GM23338 (cell line): ENCODE measurements at regions not wholly inside any gene's neighbourhood (a gene's known extent, or its start where the extent isn't known, plus 50 kb on each side); places are given as distances from the start of the nearest gene placed in this dataset.

Experiments
- ATAC-seq: fragments of 200-7000 bp; cut with Tn5 transposase; 3 replicates; pipeline ENCODE4 v1.9.1; 2020
- DNase-seq: peaks from one replicate; pipeline ENCODE4 v3.0.0-alpha.2; 2015; ENCODE audit warnings: low spot score
- H2AFZ ChIP-seq: fragments of 200-600 bp; sonication (generic); 2 replicates; pipeline ENCODE4 v1.8.0; 2016; ENCODE audit warnings: antibody characterized with exemption, mild to moderate bottlenecking, moderate library complexity
- H3F3A ChIP-seq: fragments of 200-600 bp; sonication (generic); replicated peaks from 2 replicates; pipeline ENCODE4 v1.8.0; 2017; ENCODE audit warnings: antibody characterized with exemption, mixed run types, low read depth
- H3K27ac ChIP-seq: fragments of 200-600 bp; sonication (generic); 2 replicates; pipeline ENCODE4 v1.6.1; 2016; ENCODE audit warnings: low read depth
- H3K27me3 ChIP-seq: fragments of 200-600 bp; sonication (generic); 2 replicates; pipeline ENCODE4 v1.8.0; 2016; ENCODE audit warnings: mild to moderate bottlenecking, mixed run types, moderate library complexity; ENCODE audit not compliant: insufficient read depth
- H3K36me3 ChIP-seq: fragments of 200-600 bp; sonication (generic); 2 replicates; pipeline ENCODE4 v1.8.0; 2016; ENCODE audit warnings: mild to moderate bottlenecking; ENCODE audit not compliant: insufficient read depth
- H3K4me1 ChIP-seq: fragments of 200-600 bp; sonication (generic); 2 replicates; pipeline ENCODE4 v1.8.0; 2016; ENCODE audit warnings: mild to moderate bottlenecking, moderate library complexity; ENCODE audit not compliant: insufficient read depth
- H3K4me2 ChIP-seq: fragments of 200-600 bp; sonication (generic); 2 replicates; pipeline ENCODE4 v1.7.1; 2017; ENCODE audit warnings: mixed run types
- H3K4me3 ChIP-seq: fragments of 200-600 bp; sonication (generic); 2 replicates; pipeline ENCODE4 v1.6.1; 2016; ENCODE audit warnings: mixed run types
- H3K79me2 ChIP-seq: fragments of 200-600 bp; sonication (generic); replicated peaks from 2 replicates; pipeline ENCODE4 v1.8.0; 2017; ENCODE audit warnings: mild to moderate bottlenecking; ENCODE audit not compliant: insufficient read depth
- H3K9me2 ChIP-seq: fragments of 200-600 bp; sonication (generic); 2 replicates; pipeline ENCODE4 v1.8.0; 2017; ENCODE audit not compliant: insufficient read depth
- H4K20me1 ChIP-seq: fragments of 200-600 bp; sonication (generic); replicated peaks from 2 replicates; pipeline ENCODE4 v1.8.0; 2017; ENCODE audit warnings: mild to moderate bottlenecking; ENCODE audit not compliant: insufficient read depth
- H3K27ac Mint-ChIP-seq: 2 replicates; pipeline ENCODE4 v1.8.0; 2020; ENCODE audit warnings: inconsistent platforms, mild to moderate bottlenecking, moderate library complexity, mixed read lengths
- H3K27me3 Mint-ChIP-seq: 3 replicates; pipeline ENCODE4 v1.8.0; 2022; ENCODE audit warnings: low read depth, mild to moderate bottlenecking, moderate library complexity, mixed read lengths, inconsistent platforms; ENCODE audit not compliant: insufficient read depth, poor library complexity
- H3K36me3 Mint-ChIP-seq: 3 replicates; pipeline ENCODE4 v1.8.0; 2021; ENCODE audit warnings: low read depth, mild to moderate bottlenecking, inconsistent platforms, moderate library complexity, mixed read lengths
- H3K4me1 Mint-ChIP-seq: 3 replicates; pipeline ENCODE4 v1.8.0; 2020; ENCODE audit warnings: mild to moderate bottlenecking, inconsistent platforms, mixed read lengths
- H3K4me3 Mint-ChIP-seq: 3 replicates; pipeline ENCODE4 v1.8.0; 2021; ENCODE audit warnings: moderate library complexity, mild to moderate bottlenecking, inconsistent platforms, mixed read lengths
- H3K9me3 Mint-ChIP-seq: 3 replicates; pipeline ENCODE4 v1.8.0; 2020; ENCODE audit warnings: moderate library complexity, mild to moderate bottlenecking, inconsistent platforms, mixed read lengths
- CREB1 ChIP-seq: fragments of 250-450 bp; sonication (Bioruptor Pico); IDR thresholded peaks from 2 replicates; pipeline ENCODE4 v1.5.0; 2020; ENCODE audit warnings: low read depth, mild to moderate bottlenecking, moderate library complexity
- EZH2phosphoT487 ChIP-seq: fragments of 200-600 bp; sonication (generic); IDR thresholded peaks from one replicate; pipeline ENCODE4 v1.8.1; 2018; ENCODE audit warnings: antibody characterized with exemption; ENCODE audit not compliant: unreplicated experiment
- JUNB ChIP-seq: IDR thresholded peaks from one replicate; pipeline ENCODE4 v1.6.1; 2016; ENCODE audit warnings: antibody characterized with exemption; ENCODE audit not compliant: unreplicated experiment
- NANOG ChIP-seq: IDR thresholded peaks from 2 replicates; pipeline ENCODE4 v1.6.1; 2016; ENCODE audit warnings: antibody characterized with exemption, borderline replicate concordance
- POLR2AphosphoS5 ChIP-seq: IDR thresholded peaks from 2 replicates; pipeline ENCODE4 v1.6.1; 2016; ENCODE audit warnings: antibody characterized with exemption, low read depth
- STAT1 ChIP-seq: IDR thresholded peaks from one replicate; pipeline ENCODE4 v1.6.1; 2016; ENCODE audit warnings: antibody characterized with exemption; ENCODE audit not compliant: unreplicated experiment
- TF ChIP-seq, protein P1 (sequence below), 2 experiments: fragments of 200-600 bp in 1 of 2; sonication (generic) in 1 of 2; conservative IDR thresholded peaks; 2 replicates each; pipeline versions ENCODE4 v1.5.1 to v1.6.1; 2016 to 2017; ENCODE audit warnings: antibody characterized with exemption in 2 of 2, low read depth in 2 of 2, mild to moderate bottlenecking in 2 of 2, moderate library complexity in 1 of 2
- TF ChIP-seq, protein P2 (sequence below): IDR thresholded peaks from 2 replicates; pipeline ENCODE4 v1.6.1; 2016; ENCODE audit warnings: antibody characterized with exemption
- TF ChIP-seq, protein P3 (sequence below): fragments of 250-450 bp; sonication (Bioruptor Pico); IDR thresholded peaks from 2 replicates; pipeline ENCODE4 v1.5.0; 2020; ENCODE audit warnings: mild to moderate bottlenecking, moderate library complexity

DNA sequence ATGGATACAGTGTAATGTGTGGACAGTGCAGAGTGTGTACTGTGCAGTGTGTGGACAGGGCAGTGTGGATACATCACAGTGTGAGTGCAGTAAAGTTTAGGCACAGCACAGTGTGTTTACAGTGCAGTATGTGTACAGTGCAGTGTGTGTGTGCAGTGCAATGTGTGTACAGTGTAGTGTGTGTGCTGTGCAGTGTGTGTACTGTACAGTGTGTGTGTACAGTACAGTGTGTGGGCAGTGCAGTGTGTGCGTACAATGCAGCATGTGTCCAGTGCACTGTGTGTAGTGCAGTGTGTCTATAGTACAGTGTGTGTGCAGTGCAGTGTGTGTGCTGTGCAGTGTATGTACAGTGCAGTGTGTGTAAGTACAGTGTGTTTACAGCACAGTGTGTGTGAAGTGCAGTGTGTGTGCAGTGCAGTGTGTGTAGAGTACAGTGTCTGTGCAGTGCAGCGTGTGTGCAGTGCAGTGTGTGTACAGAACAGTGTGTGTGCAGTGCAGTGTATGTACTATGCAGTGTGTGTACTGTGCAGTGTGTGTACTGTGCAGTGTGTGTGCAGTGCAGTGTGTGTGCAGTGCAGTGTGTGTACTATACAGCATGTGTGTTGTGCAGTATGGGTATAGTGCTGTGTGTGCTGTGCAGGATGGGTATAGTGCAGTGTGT is 385.2 kb downstream of the KIF16B start:
- Histone ChIP-seq H3K9me2 (peaks cover 12% of the 10 kb centered on the region), H3K4me1 (no peaks in the 10 kb centered on the region), H3K79me2 (no peaks in the 10 kb centered on the region), H2AFZ (no peak overlapping the region), H3K27me3 (no peaks in the 10 kb centered on the region), H3F3A (no peaks in the 10 kb centered on the region), H3K4me3 (no peak overlapping the region), H4K20me1 (no peaks in the 10 kb centered on the region), H3K27ac (no peak overlapping the region), H3K4me2 (no peak overlapping the region), H3K36me3 (no peaks in the 10 kb centered on the region)
- H3K4me3 Mint-ChIP-seq: no peak overlapping the region
- H3K9me3 Mint-ChIP-seq: no peaks in the 10 kb centered on the region
- H3K4me1 Mint-ChIP-seq: peaks cover under 1% of the 10 kb centered on the region; the same call in 2 of the 3 replicates
- ATAC-seq: no peak
- peaks cover 4% of the 10 kb centered on the region; the same call in 1 of the 3 replicates for H3K36me3 Mint-ChIP-seq
- no peaks in the 10 kb centered on the region for H3K27me3 Mint-ChIP-seq
- TF ChIP-seq POLR2AphosphoS5 (no peak), STAT1 (no peak), EZH2phosphoT487 (no peak)
- TF ChIP-seq, protein P1, sequence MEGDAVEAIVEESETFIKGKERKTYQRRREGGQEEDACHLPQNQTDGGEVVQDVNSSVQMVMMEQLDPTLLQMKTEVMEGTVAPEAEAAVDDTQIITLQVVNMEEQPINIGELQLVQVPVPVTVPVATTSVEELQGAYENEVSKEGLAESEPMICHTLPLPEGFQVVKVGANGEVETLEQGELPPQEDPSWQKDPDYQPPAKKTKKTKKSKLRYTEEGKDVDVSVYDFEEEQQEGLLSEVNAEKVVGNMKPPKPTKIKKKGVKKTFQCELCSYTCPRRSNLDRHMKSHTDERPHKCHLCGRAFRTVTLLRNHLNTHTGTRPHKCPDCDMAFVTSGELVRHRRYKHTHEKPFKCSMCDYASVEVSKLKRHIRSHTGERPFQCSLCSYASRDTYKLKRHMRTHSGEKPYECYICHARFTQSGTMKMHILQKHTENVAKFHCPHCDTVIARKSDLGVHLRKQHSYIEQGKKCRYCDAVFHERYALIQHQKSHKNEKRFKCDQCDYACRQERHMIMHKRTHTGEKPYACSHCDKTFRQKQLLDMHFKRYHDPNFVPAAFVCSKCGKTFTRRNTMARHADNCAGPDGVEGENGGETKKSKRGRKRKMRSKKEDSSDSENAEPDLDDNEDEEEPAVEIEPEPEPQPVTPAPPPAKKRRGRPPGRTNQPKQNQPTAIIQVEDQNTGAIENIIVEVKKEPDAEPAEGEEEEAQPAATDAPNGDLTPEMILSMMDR (conservative IDR thresholded peaks at IDR 0.05; ENCODE audit: low read depth in 2 of 2): no peak
- no peak overlapping the region for H3K27ac Mint-ChIP-seq
- no peak for DNase-seq

DNA sequence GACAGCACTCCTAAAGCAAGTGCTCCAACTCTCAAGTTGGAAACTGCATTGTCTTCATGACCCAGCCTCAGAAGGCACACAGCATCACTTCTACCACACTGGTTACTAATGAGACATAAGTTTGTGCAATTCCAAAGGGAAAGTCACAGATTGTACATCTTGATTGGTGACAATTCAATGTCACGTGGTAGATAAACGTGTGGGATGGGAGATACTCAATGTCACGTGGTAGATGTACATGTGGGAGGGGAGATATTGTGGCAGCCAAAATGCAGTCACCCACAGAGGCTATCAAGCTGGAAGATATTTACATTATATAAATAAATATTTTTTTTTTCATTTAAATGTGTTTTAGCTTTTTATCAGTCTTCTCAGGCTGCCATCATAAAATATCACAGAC is 393.3 kb downstream of the KIF16B start:
- H3K9me3 Mint-ChIP-seq: peaks cover 6% of the 10 kb centered on the region; the same call in 1 of the 3 replicates
- no peaks in the 10 kb centered on the region for H4K20me1 ChIP-seq
- H2AFZ ChIP-seq: no peak overlapping the region
- peaks cover 16% of the 10 kb centered on the region for H3K9me2 ChIP-seq
- H3K4me3 ChIP-seq: no peak overlapping the region
- no peaks in the 10 kb centered on the region for H3K4me1 Mint-ChIP-seq
- H3K27me3 ChIP-seq: no peaks in the 10 kb centered on the region
- DNase-seq (no peak), ATAC-seq (no peak)
- no peaks in the 10 kb centered on the region for H3K79me2 ChIP-seq
- H3K4me2 ChIP-seq: no peak overlapping the region
- H3K4me3 Mint-ChIP-seq: no peak overlapping the region
- TF ChIP-seq, protein P2, sequence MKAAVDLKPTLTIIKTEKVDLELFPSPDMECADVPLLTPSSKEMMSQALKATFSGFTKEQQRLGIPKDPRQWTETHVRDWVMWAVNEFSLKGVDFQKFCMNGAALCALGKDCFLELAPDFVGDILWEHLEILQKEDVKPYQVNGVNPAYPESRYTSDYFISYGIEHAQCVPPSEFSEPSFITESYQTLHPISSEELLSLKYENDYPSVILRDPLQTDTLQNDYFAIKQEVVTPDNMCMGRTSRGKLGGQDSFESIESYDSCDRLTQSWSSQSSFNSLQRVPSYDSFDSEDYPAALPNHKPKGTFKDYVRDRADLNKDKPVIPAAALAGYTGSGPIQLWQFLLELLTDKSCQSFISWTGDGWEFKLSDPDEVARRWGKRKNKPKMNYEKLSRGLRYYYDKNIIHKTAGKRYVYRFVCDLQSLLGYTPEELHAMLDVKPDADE: no peak
- TF ChIP-seq, protein P3, sequence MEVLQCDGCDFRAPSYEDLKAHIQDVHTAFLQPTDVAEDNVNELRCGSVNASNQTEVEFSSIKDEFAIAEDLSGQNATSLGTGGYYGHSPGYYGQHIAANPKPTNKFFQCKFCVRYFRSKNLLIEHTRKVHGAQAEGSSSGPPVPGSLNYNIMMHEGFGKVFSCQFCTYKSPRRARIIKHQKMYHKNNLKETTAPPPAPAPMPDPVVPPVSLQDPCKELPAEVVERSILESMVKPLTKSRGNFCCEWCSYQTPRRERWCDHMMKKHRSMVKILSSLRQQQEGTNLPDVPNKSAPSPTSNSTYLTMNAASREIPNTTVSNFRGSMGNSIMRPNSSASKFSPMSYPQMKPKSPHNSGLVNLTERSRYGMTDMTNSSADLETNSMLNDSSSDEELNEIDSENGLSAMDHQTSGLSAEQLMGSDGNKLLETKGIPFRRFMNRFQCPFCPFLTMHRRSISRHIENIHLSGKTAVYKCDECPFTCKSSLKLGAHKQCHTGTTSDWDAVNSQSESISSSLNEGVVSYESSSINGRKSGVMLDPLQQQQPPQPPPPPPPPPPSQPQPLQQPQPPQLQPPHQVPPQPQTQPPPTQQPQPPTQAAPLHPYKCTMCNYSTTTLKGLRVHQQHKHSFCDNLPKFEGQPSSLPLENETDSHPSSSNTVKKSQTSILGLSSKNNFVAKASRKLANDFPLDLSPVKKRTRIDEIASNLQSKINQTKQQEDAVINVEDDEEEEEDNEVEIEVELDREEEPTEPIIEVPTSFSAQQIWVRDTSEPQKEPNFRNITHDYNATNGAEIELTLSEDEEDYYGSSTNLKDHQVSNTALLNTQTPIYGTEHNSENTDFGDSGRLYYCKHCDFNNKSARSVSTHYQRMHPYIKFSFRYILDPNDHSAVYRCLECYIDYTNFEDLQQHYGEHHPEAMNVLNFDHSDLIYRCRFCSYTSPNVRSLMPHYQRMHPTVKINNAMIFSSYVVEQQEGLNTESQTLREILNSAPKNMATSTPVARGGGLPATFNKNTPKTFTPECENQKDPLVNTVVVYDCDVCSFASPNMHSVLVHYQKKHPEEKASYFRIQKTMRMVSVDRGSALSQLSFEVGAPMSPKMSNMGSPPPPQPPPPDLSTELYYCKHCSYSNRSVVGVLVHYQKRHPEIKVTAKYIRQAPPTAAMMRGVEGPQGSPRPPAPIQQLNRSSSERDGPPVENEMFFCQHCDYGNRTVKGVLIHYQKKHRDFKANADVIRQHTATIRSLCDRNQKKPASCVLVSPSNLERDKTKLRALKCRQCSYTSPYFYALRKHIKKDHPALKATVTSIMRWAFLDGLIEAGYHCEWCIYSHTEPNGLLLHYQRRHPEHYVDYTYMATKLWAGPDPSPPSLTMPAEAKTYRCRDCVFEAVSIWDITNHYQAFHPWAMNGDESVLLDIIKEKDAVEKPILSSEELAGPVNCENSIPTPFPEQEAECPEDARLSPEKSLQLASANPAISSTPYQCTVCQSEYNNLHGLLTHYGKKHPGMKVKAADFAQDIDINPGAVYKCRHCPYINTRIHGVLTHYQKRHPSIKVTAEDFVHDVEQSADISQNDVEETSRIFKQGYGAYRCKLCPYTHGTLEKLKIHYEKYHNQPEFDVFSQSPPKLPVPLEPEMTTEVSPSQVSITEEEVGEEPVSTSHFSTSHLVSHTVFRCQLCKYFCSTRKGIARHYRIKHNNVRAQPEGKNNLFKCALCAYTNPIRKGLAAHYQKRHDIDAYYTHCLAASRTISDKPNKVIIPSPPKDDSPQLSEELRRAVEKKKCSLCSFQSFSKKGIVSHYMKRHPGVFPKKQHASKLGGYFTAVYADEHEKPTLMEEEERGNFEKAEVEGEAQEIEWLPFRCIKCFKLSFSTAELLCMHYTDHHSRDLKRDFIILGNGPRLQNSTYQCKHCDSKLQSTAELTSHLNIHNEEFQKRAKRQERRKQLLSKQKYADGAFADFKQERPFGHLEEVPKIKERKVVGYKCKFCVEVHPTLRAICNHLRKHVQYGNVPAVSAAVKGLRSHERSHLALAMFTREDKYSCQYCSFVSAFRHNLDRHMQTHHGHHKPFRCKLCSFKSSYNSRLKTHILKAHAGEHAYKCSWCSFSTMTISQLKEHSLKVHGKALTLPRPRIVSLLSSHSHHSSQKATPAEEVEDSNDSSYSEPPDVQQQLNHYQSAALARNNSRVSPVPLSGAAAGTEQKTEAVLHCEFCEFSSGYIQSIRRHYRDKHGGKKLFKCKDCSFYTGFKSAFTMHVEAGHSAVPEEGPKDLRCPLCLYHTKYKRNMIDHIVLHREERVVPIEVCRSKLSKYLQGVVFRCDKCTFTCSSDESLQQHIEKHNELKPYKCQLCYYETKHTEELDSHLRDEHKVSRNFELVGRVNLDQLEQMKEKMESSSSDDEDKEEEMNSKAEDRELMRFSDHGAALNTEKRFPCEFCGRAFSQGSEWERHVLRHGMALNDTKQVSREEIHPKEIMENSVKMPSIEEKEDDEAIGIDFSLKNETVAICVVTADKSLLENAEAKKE (CRISPR knock-in tag): no peak
- TF ChIP-seq CREB1 (no peak), NANOG (no peak), JUNB (no peak), POLR2AphosphoS5 (no peak), STAT1 (no peak)
- no peaks in the 10 kb centered on the region for H3F3A ChIP-seq
- no peak overlapping the region for H3K27ac ChIP-seq
- no peaks in the 10 kb centered on the region for H3K36me3 Mint-ChIP-seq
- no peaks in the 10 kb centered on the region for H3K36me3 ChIP-seq
- H3K27ac Mint-ChIP-seq: no peak overlapping the region
- no peaks in the 10 kb centered on the region for H3K4me1 ChIP-seq
- H3K27me3 Mint-ChIP-seq: peaks cover 2% of the 10 kb centered on the region
